Stimulated activated CD4-positive, alpha-beta T cell treated with anti-CD3 and anti-CD28 coated beads, Interleukin-15, amount 100 ng/mL, for 24 hours (primary cell): ENCODE measurements at regions not wholly inside any gene's neighbourhood (a gene's known extent, or its start where the extent isn't known, plus 50 kb on each side); places are given as distances from the start of the nearest gene placed in this dataset.
"Not testable (repeated sequence)": the region's sequence is repeated elsewhere in the genome, so short reads cannot be mapped to it uniquely, and the experiment has no call there.

Source experiments
- DNase-seq: peaks from one replicate; pipeline ENCODE4 v3.0.0-alpha.2; 2020

DNA sequence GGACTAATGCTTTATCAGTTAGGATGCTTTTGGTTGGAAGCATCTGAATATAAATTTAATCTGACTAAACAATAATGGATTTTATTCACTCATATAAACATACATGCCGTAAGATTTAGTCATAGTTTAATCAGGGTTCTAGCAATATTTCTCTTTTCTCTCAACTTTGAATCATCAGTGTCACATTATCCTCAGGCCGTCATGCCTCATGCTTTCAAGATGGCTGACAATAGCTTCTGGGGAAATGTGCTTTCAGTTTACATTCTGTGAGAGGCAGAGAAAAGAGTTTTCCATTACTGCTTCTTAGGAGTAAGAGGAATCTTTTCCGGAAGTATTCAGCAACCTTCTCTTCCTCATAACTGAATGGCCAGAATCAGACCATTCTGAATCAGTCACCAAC is 162.2 kb downstream of the GJA1 start:
- DNase-seq, result no peak

DNA sequence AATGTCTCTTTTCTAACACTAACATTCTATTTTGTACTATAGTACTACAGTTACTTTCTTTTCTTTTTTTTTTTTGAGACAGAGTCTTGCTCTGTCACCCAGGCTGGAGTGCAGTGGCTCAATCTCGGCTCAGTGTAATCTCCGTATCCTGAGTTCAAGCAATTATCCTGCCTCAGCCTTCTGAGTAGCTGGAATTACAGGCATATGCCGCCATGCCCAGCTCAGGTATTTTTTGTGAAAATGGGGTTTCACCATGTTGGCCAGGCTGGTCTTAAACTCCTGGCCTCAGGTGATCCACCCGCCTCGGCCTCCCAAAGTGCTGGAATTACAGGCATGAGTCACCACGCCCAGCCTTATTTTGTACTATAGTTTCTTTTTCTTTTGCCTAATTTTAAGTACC is 163.9 kb downstream of the GJA1 start:
- DNase-seq, result not testable (repeated sequence)

DNA sequence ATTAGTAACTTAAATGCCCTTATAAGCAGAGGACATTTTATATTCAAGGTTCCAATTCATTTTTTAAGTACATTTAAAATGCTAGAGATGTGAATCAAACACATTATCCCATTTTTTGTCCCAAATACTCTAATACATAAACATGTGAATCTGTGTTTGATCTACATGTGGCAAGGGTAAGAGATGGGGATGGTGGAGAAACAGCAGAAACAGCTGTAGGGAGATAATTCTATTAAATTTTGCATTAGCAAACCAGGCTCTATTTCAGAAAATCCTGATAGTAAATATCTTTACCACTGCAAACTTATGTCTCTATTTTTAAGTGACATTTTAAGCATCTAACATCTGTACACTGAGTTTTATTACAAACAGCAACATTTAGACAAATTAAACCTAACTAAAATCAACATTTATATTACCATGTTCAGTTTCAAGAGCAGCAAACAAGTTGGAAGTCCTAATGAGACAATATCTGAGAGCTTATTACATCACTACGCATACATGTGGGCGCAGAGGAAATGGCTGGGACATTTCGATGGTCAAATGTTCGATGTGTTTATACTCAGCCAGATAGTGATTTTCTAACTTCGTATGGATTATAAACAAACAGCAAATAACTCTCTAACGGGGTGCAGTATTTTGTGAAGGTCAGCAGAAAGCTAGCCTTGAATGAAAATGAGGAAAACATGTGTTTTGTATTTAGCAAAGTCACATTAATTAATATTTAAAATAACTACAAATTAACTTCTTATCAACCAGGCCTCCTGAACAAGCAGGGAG is 165.1 kb downstream of the GJA1 start:
- DNase-seq, result no peak

DNA sequence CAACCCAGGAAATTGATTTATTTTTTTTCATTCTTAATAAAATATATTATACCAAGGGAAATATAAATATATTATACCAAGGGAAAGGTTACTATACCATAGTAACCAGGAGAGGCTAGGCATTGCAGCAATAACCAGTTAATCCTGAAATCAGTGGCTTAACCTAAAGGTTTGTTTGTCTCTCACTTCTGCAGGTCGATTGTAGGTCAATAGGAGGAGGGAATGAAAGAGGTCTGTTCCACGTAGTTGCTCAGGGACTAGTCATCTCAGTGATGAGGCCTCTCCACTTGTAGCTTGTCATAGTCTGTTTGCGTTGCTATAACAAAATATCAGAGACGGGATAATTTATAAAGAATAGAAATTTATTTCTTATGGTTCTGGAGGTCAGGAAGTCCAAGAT is 168.0 kb downstream of the GJA1 start:
- DNase-seq, result no peak

DNA sequence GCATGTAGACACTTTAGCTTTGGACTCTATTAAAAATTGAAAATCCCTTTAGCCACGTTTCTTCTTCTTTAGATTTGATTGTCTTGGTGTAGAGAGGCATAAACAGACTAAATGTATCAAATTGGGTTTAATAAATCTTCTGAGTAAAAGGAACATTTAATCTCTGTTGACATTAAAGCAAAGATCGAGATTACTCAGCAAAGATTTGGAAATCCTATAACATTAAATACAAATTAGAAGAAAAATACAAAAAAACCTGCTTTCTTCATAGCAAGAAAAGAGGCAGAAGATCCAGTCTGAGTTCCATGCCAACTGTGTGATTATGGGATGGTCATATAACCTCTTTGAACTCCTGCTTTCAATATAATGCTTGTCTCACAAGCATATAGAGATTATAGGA is 172.3 kb downstream of the GJA1 start:
- no peak for DNase-seq

DNA sequence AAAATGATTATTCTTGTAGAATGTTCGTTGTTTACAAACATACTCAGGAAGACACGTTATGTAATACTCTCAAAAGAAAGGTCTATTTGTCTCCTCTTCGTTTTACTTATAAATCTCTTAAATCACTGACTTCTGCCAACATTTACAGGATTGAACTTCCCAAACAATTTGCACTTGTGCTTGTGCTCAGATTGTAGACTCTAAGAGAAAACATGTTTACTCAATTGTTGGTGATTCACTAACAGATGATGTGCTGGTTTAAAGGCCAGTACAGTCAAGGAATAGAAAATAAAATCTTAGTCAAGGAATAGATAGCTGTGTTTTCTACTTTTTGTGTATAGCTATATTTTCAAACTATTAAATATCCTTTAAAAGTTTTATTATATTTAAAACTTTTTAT is 172.8 kb downstream of the GJA1 start:
- no peak for DNase-seq

DNA sequence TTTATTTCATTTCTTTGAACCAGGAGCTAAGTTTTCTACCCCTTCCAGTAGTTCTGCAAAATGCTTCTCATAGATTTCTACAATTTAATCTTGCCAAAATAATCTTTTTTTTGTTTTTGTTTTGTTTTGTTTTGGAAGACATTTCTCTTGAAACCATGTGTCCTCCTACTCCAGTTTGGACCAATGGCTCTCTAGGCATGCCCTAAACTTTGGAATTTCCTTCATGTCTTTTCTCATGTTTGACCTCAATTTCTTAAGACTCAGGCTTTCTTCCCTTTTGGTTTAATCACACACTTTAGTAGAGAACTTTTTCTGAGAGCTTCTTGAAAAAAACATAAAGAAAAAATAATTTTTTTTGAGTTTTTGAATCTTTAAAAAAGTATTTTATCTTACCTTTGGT is 173.8 kb downstream of the GJA1 start:
- no peak for DNase-seq

DNA sequence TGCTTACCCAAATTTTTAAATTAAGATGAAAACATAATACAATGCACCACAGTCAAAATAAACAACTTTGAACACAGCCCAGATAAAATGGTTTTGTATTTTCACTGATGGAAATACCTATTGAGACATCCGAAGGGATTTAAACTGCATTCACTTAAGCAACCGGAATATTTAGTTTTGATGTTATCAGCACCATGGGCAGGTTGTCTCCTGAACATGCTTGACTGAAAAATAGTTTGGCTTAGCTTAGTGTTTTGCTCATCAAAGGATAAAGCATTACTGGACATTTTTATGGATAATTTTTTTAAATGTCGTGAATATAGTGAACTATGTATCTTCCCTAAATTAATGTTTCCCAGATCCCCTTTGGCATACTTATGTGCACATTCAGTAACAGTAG is 177.5 kb downstream of the GJA1 start:
- DNase-seq, result no peak

DNA sequence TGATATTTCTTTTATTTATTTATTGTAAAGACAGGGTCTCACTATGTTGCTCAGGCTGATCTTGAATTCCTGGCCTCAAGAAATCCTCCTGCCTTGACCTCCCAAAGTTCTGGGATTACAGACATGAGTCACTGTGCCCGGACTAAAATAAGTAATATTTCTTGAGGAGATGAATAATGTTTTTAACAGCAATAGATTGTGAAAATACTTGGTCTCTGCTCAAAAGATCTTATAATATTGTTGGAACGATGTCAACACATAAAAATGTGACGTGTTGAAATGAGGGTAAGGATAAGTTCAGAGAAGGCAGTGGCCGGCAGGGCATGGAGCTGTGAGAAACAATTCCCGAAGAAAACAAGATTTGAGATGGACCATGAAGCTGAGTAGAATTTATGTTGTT is 178.7 kb downstream of the GJA1 start:
- DNase-seq, result no peak

DNA sequence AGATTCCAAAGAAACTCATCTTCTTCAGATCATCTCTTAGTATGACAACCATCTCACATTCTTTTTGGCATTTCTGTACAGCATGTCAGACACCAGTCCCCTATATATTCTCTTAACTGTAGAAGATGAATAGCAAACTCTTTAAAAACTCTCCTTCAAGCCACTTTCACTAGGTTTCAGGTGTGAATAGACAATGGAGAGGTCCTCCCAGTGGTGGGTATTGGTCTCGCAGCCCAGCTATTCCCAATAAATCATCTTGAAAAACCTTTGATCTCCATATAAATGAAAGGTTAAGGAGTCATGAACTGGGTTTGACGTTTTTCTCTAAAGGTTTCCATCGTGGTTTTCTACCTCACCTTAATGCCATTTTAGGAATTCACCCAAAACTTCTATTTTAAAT is 180.0 kb downstream of the GJA1 start:
- DNase-seq, result no peak

DNA sequence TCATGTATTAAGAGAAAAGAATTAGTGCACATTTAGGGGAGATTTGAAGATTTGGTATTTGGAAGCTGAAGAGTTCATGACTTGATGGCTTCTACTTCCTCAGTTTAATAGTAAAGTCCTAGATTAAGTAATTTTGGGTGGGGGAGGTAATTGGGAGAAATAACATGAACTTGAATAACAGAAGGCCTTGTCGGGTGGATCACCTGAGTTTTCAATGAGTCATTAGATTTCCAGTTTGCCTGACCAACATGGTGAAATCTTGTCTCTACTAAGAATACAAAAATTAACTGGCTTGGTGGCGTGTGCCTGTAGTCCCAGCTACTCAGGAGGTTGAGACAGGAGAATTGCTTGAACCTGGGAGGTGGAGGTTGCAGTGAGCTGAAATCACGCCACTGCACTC is 181.0 kb downstream of the GJA1 start:
- DNase-seq, result no peak

DNA sequence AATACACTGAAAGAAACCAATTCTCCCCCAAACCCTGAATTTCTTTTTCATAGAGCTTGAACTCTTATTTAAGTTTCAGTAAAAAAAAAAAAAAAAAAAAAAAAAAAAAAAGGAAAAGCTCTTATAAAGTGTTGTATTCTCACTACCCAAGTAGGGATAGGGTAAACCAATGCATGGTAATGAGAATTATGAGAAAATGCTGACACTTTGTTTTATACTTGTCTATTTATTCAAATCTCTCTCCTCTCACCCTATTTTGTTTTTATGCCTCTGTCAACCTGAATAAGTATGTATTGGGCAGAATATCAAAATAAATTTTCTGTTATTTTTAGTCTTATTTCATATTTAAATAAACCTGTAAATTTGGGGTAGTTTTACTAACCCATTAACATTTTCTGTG is 181.9 kb downstream of the GJA1 start:
- no peak for DNase-seq

DNA sequence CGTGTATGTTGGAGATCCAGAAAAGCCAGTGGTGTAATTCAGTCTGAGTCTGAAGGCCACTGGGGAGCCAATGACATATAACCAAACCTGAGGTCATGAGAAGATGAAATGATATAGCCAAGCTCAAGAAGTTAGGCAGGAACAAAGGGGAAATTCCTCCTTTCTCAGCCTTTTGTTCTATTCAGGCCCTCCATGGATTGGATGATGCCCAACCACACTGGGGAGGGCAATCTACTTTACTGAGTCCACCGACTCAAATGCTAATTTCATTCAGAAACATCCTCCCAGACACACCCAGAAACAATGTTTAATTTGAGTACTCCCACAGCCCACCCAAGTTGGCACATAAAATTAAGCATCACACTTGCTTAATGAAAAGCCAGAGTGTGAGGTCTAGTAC is 183.6 kb downstream of the GJA1 start:
- DNase-seq, result no peak

DNA sequence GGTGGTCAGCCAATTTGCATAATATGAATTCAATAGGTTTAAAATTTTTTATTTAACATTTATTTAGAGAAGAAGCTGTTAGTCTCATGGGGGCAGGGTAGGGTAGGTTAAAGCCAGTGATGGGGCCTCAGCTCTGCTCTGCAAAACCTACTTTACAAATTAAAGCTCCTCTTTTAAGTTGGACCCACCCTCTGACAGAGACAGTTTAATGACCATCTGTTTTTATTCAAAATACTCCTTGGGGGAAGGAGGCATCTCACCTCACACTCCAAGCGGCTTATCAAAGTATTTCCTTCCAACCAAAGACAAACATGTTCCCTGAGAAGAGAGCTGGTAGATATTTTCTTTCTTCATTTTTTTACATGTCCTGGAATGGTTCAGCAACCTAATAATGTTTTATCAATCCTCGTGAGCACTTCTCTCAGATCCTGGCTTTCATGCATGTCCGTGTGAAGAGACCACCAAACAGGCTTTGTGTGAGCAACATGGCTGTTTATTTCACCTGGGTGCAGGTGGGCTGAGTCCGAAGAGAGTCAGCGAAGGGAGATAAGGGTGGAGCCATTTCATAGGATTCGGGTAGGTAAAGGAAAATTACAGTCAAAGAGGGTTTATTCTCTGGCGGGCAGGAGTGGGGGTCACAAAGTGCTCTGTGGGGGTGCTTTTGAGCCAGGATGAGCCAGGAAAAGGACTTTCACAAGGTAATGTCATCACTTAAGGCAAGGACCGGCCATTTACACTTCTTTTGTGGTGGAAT is 184.7 kb downstream of the GJA1 start:
- DNase-seq, result no peak

DNA sequence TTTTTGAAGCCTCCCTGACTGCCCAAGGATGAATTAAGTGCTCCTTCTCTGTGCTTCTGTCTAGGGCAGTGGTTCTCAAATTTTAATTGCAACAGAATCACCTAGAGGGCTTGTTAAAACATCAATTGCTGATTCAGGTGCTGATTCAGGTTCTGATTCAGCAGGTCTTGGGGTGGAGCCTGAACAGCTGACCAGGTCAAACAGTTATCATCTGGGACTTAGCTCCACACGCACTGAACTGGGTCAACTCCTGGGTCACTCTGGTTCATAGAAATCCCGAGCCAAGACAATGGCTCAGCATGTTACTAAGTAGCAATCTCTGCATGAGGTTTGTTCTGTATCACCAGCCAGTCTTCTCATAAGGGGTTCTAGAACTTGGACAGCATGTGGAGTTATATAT is 192.3 kb downstream of the GJA1 start:
- DNase-seq, result no peak

DNA sequence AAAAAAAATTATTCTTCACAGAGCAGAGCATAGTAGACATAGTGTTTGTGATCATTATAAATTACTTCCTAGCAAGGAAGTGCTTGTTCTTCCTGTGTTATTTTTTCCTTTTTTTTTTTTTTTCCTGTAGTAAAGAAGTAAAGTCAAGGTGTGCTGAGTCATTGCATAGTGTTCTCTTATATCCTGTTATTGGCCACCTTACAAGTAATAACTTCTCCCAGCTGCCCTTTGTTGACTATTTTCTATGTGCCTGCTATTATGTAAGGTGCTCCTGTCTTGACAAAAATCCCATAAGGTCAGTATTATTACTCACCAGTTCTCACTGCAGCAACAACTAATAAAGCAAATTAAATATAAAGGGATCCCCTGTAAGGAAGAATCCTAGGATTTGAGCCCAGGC is 195.3 kb downstream of the GJA1 start:
- no peak for DNase-seq

DNA sequence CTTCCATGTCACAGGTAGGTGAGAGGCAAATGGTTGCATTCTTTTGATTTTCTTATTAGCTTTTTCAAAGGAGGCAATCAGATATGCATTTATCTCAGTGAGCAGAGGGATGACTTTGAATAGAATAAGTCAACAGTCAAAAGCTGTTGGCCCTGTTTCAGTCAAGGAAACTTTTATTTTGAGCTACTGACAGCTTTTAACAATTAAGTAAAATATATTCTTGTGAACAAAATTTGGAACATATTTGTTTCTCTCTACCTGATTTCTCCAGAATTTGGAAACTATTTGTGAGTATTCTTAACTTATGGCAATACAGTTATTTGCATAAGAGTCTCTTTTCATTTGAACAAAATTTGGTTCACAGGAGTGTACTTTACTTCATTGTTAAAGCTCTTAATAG is 196.3 kb downstream of the GJA1 start:
- DNase-seq, result not testable (repeated sequence)

DNA sequence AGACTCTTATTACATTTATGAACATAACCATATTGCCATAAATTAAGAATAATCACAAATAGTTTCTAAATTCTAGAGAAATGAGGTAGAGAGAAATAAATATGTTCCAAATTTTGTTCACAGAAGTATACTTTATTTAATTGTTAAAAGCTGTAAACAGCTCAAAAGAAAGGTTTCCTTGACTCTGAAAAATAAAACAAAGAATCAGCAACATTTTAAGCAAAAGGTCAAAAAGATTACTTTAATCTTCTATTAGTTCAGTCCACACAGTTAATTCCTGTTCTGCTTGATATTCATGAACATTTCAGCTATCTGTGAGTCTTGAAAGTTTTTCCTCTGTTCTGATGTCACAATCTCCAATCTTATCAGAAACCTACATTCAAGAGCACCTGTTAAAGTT is 197.9 kb downstream of the GJA1 start:
- DNase-seq, result no peak

DNA sequence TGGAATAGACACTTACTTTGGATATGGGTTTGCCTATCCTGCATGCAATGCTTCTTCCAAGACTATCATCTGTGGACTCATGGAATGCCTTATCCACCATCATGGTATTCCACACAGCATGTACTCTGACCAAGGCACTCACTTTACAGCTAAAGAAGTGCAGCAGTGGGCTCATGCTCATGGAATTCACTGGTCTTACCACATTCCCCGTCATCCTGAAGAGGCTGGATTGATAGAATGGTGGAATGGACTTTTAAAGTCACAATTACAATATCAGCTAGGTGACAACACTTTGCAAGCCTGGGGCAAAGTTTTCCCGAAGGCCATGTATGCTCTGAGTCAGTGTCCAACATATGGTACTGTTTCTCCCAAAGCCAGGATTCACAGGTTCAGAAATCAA is 199.1 kb downstream of the GJA1 start:
- DNase-seq, result not testable (repeated sequence)

DNA sequence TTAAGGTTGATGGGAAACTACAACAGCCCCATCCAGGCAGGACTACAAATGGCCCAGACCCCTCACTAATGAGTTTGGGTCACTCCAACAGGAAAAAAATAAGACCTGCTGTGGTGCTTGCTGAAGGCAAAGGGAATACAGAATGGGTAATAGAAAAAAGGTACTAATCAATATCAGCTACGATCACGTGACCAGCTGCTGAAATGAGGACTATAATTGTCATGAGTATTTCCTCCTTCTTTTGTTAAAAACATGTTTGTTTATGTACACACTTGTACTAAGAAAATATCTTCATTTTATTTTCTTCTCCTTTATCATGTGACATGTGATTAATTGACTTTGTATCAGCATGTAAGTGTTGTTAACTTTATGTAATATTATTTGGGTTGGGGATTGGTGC is 199.9 kb downstream of the GJA1 start:
- DNase-seq, result no peak

DNA sequence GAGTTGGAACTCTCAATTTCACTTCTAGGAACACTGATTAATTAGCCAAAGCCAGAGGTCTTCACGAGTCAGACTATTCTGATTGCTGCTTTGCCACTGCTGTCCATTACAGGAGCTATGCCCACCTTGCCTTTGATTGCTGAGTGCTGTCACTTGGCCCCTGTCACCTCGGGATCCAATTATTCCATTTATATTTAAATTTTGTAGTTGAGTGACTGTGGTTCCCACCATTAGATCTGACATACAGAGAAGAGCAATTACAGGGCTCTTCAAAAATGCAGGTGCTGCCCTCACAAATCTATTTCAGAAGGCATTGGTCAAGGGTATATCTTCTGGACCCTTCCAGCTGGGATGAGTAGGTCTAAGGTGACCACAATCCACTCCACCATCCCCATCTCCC is 200.8 kb downstream of the GJA1 start:
- DNase-seq, result not testable (repeated sequence)

DNA sequence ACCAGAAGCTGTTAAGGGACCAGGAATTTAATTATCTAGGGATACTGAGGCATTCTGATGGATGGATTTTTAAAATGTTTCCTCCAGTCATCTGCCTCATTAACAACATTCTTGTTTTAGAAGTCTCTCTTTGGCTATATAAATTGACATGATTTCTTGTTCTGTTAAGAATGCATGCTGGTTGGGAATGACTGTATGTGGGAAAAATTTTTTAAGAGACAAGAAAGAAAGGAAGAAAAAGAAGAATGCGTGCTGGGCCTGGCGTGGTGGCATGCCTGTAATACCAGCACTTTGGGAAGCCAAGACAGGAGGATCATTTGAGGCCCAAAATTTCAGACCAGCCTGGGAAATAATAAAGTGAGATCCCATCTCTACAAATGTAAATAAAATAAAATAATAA is 203.6 kb downstream of the GJA1 start:
- no peak for DNase-seq

DNA sequence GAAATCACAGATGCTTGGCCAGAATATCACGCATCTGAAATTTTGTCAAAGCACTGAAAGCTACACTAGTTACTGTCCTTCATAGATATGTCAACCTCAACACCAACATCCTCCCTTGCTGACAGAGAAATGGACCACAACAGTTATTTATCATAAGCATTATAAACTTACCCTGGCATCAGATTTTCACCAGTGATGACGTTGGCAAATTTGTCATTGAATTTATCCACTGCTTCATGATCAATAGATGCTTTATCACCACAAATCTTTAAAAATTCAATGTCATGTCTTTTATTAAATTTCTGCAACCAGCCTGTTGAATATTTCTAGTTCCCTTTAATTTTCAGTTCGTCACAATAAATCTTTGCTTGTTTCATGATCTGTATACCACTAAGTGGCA is 205.7 kb downstream of the GJA1 start:
- DNase-seq, result no peak

DNA sequence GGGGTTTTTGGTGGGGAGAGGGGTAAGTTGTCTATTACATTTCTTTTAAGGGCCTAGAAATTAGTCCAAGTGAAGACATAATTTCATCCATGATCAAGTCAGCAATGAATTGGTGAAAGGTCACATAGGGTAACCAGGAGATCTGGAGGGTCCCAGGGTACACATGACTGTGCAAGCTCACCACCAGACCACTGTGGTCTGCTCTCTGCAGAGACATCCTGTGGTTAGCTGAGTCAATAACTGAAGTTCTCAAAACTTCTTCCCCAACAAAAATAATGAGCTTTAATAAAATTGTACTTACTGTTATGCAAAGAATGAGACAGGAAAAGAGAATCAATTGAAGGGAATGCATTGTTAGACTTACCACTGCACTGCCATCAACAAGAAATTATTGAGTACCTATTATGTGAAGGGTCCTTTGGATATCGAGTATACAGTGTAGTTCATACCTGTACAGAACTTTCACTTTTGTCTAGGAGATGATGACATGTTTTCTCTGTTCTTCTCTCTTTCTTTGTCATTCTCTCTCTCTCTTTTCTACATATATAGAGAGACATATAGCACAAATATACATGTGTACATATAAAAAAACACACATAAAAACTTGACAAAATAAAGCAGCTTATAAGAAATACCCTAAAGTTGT is 209.8 kb downstream of the GJA1 start:
- no peak for DNase-seq
